H1 (cell line): ENCODE measurements at regions not wholly inside any gene's neighbourhood (a gene's known extent, or its start where the extent isn't known, plus 50 kb on each side); places are given as distances from the start of the nearest gene placed in this dataset.

ENCODE experiments used
- ASH2L ChIP-seq: fragments of 200-600, 300-600 bp; sonication (generic); IDR thresholded peaks from one replicate; pipeline ENCODE4 v1.7.1; 2017; ENCODE audit warnings: low read length
- CTBP2 ChIP-seq: IDR thresholded peaks from 2 replicates; pipeline ENCODE4 v1.7.0; 2011; ENCODE audit warnings: borderline replicate concordance, mild to moderate bottlenecking, moderate library complexity, mixed read lengths, low read length; ENCODE audit not compliant: insufficient read depth, insufficient read length
- RAD21 ChIP-seq, 2 experiments: IDR thresholded peaks in 1 of 2; conservative IDR thresholded peaks in 1 of 2; 2 replicates each; pipeline ENCODE4 v1.6.1; 2011; ENCODE audit warnings: low read depth in 2 of 2, low read length in 2 of 2, improper control_type of control experiment in 1 of 2, inconsistent platforms in 1 of 2, mild to moderate bottlenecking in 1 of 2, moderate library complexity in 1 of 2
- SP4 ChIP-seq: IDR thresholded peaks from 2 replicates; pipeline ENCODE4 v1.6.1; 2012; ENCODE audit warnings: low read length, inconsistent platforms
- TCF12 ChIP-seq: IDR thresholded peaks from 2 replicates; pipeline ENCODE4 v1.6.1; 2011; ENCODE audit warnings: low read depth, mild to moderate bottlenecking, low read length
- TF ChIP-seq, protein P1 (sequence below): fragments of 300-600 bp; sonication (generic); IDR thresholded peaks from 2 replicates; pipeline ENCODE4 v1.7.1; 2012; ENCODE audit warnings: low read length, moderate library complexity, mild to moderate bottlenecking, inconsistent platforms; ENCODE audit not compliant: insufficient replicate concordance
- TF ChIP-seq, protein P2 (sequence below): IDR thresholded peaks from 2 replicates; pipeline ENCODE4 v1.6.1; 2012; ENCODE audit warnings: low read length, inconsistent platforms

DNA sequence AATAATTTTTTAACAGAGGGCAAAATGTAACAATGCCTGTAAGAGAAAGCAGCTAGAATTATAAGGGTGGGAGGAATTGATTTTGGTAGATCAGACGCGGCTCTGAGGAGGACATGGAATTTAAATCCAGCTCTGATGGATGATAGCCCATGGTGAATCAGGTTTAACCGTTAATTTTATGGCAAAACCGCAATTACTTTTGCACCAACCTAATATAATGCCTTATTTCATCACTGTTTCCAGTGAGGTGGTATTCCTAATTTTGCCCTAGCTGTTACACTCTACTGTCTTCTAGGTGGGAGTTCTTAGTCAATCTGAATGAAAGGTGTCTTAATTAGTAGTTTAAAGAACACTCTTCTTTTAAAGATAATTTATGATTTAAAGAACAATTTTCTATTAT, 198.3 kb upstream of the SMLR1 start (continued):
- TF ChIP-seq, protein P1, sequence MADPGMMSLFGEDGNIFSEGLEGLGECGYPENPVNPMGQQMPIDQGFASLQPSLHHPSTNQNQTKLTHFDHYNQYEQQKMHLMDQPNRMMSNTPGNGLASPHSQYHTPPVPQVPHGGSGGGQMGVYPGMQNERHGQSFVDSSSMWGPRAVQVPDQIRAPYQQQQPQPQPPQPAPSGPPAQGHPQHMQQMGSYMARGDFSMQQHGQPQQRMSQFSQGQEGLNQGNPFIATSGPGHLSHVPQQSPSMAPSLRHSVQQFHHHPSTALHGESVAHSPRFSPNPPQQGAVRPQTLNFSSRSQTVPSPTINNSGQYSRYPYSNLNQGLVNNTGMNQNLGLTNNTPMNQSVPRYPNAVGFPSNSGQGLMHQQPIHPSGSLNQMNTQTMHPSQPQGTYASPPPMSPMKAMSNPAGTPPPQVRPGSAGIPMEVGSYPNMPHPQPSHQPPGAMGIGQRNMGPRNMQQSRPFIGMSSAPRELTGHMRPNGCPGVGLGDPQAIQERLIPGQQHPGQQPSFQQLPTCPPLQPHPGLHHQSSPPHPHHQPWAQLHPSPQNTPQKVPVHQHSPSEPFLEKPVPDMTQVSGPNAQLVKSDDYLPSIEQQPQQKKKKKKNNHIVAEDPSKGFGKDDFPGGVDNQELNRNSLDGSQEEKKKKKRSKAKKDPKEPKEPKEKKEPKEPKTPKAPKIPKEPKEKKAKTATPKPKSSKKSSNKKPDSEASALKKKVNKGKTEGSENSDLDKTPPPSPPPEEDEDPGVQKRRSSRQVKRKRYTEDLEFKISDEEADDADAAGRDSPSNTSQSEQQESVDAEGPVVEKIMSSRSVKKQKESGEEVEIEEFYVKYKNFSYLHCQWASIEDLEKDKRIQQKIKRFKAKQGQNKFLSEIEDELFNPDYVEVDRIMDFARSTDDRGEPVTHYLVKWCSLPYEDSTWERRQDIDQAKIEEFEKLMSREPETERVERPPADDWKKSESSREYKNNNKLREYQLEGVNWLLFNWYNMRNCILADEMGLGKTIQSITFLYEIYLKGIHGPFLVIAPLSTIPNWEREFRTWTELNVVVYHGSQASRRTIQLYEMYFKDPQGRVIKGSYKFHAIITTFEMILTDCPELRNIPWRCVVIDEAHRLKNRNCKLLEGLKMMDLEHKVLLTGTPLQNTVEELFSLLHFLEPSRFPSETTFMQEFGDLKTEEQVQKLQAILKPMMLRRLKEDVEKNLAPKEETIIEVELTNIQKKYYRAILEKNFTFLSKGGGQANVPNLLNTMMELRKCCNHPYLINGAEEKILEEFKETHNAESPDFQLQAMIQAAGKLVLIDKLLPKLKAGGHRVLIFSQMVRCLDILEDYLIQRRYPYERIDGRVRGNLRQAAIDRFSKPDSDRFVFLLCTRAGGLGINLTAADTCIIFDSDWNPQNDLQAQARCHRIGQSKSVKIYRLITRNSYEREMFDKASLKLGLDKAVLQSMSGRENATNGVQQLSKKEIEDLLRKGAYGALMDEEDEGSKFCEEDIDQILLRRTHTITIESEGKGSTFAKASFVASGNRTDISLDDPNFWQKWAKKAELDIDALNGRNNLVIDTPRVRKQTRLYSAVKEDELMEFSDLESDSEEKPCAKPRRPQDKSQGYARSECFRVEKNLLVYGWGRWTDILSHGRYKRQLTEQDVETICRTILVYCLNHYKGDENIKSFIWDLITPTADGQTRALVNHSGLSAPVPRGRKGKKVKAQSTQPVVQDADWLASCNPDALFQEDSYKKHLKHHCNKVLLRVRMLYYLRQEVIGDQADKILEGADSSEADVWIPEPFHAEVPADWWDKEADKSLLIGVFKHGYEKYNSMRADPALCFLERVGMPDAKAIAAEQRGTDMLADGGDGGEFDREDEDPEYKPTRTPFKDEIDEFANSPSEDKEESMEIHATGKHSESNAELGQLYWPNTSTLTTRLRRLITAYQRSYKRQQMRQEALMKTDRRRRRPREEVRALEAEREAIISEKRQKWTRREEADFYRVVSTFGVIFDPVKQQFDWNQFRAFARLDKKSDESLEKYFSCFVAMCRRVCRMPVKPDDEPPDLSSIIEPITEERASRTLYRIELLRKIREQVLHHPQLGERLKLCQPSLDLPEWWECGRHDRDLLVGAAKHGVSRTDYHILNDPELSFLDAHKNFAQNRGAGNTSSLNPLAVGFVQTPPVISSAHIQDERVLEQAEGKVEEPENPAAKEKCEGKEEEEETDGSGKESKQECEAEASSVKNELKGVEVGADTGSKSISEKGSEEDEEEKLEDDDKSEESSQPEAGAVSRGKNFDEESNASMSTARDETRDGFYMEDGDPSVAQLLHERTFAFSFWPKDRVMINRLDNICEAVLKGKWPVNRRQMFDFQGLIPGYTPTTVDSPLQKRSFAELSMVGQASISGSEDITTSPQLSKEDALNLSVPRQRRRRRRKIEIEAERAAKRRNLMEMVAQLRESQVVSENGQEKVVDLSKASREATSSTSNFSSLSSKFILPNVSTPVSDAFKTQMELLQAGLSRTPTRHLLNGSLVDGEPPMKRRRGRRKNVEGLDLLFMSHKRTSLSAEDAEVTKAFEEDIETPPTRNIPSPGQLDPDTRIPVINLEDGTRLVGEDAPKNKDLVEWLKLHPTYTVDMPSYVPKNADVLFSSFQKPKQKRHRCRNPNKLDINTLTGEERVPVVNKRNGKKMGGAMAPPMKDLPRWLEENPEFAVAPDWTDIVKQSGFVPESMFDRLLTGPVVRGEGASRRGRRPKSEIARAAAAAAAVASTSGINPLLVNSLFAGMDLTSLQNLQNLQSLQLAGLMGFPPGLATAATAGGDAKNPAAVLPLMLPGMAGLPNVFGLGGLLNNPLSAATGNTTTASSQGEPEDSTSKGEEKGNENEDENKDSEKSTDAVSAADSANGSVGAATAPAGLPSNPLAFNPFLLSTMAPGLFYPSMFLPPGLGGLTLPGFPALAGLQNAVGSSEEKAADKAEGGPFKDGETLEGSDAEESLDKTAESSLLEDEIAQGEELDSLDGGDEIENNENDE = no peak
- no peak for TF ChIP-seq RAD21 (IDR thresholded peaks at IDR 0.05 in 1 of 2, conservative IDR thresholded peaks at IDR 0.05 in 1 of 2; ENCODE audit: low read depth in 2 of 2, low read length in 2 of 2)
- TF ChIP-seq SP4 = no peak
- TF ChIP-seq CTBP2 = no peak
- TF ChIP-seq, protein P2, sequence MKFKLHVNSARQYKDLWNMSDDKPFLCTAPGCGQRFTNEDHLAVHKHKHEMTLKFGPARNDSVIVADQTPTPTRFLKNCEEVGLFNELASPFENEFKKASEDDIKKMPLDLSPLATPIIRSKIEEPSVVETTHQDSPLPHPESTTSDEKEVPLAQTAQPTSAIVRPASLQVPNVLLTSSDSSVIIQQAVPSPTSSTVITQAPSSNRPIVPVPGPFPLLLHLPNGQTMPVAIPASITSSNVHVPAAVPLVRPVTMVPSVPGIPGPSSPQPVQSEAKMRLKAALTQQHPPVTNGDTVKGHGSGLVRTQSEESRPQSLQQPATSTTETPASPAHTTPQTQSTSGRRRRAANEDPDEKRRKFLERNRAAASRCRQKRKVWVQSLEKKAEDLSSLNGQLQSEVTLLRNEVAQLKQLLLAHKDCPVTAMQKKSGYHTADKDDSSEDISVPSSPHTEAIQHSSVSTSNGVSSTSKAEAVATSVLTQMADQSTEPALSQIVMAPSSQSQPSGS = no peak
- TF ChIP-seq ASH2L = no peak
- TF ChIP-seq TCF12 = no peak
- TF ChIP-seq, all 59 proteins: peak for 0
